Thyroid gland (tissue), 4 donors: ENCODE measurements at regions not wholly inside any gene's neighbourhood (a gene's known extent, or its start where the extent isn't known, plus 50 kb on each side); places are given as distances from the start of the nearest gene placed in this dataset.

Experiments
- POLR2A ChIP-seq, 2 donors: fragments of 450-650 bp; IDR thresholded peaks; one replicate each; pipeline ENCODE4 v1.6.1; 2017; ENCODE audit warnings: antibody characterized with exemption in 2 of 2, mild to moderate bottlenecking in 2 of 2, moderate library complexity in 1 of 2
- TF ChIP-seq, protein P1 (sequence below), 6 experiments: fragments of 200-600 bp in 3 of 6; fragments of 450-650 bp in 3 of 6; sonication (generic) in 3 of 6; IDR thresholded peaks; one replicate each; pipeline ENCODE4 v1.5.1; 2016 to 2019; ENCODE audit warnings: antibody characterized with exemption in 6 of 6, mild to moderate bottlenecking in 2 of 6, inconsistent platforms in 1 of 6, moderate library complexity in 1 of 6

DNA sequence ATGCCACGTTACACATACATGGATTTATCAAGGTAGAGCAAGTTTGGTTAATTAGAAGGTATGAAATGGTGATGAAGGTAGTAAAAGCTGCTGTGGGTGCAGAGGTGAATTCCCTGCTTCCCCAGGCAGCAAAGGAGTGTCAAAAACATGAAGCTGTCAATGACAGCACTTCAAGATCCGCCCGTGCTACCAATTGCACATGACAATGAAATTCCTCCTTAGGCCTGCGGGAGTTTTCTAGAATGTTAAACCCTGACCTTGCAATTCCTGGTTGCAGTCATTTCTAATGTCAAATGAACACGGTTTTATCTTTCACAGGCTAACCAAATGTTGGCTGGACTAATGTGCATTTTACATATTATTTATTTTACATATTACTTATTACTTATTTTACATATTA, 67.7 kb upstream of the LSM14A start:
- TF ChIP-seq, protein P1, sequence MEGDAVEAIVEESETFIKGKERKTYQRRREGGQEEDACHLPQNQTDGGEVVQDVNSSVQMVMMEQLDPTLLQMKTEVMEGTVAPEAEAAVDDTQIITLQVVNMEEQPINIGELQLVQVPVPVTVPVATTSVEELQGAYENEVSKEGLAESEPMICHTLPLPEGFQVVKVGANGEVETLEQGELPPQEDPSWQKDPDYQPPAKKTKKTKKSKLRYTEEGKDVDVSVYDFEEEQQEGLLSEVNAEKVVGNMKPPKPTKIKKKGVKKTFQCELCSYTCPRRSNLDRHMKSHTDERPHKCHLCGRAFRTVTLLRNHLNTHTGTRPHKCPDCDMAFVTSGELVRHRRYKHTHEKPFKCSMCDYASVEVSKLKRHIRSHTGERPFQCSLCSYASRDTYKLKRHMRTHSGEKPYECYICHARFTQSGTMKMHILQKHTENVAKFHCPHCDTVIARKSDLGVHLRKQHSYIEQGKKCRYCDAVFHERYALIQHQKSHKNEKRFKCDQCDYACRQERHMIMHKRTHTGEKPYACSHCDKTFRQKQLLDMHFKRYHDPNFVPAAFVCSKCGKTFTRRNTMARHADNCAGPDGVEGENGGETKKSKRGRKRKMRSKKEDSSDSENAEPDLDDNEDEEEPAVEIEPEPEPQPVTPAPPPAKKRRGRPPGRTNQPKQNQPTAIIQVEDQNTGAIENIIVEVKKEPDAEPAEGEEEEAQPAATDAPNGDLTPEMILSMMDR (IDR thresholded peaks at IDR 0.05) = no peak
- TF ChIP-seq POLR2A (IDR thresholded peaks at IDR 0.05) = no peak
